MM.1S (cell line): ENCODE measurements at regions not wholly inside any gene's neighbourhood (a gene's known extent, or its start where the extent isn't known, plus 50 kb on each side); places are given as distances from the start of the nearest gene placed in this dataset.

ENCODE experiments used
- CTCF ChIP-seq: fragments of 300-600 bp; sonication (generic); IDR thresholded peaks from 2 replicates; pipeline ENCODE4 v1.5.1; 2016; ENCODE audit warnings: antibody characterized with exemption, low read length, mixed read lengths
- EZH2 ChIP-seq: fragments of 300-600 bp; sonication (generic); optimal IDR thresholded peaks from 2 replicates; pipeline ENCODE3; 2017; ENCODE audit warnings: low read depth, mild to moderate bottlenecking, antibody characterized with exemption, low read length, mixed read lengths
- EZH2phosphoT487 ChIP-seq: fragments of 300-600 bp; sonication (generic); IDR thresholded peaks from 2 replicates; pipeline ENCODE4 v1.6.1; 2018; ENCODE audit warnings: antibody characterized with exemption, low read length

DNA sequence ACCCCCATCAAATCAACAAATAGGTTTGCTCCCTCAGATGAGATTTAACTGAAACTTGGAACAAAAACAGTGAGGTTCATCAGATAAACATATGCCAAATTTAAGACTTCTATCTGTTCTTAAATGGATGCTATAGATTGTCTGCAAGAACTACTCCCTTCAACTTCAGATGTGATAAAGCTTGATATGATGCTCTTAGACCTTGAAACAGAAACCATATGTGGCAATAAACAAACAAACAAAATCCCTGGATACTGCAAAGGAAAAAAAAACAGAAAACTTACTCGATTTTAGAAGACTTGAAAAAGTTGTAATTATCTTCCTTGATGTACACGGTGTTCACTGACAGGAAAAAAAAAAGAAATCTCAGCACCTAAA, 286.1 kb upstream of the USP25 start:
- TF ChIP-seq CTCF = no peak
- TF ChIP-seq EZH2 = no peak
- no peak for TF ChIP-seq EZH2phosphoT487
